ENCODE measurements at regions not wholly inside any gene's neighbourhood (a gene's known extent, or its start where the extent isn't known, plus 50 kb on each side); places are given as distances from the start of the nearest gene placed in this dataset.

GRCh38 chr6:94769197-94769596 is 808.1 kb upstream of the MANEA start:
- TF ChIP-seq TAF1 (IDR thresholded peaks at IDR 0.05; ENCODE audit: borderline replicate concordance, insufficient read depth, low read length): no peak
- no peak for TF ChIP-seq FOXP2 (optimal IDR thresholded peaks at IDR 0.05; ENCODE audit: borderline replicate concordance, extremely low read depth, extremely low read length, insufficient read depth)
- no peak for TF ChIP-seq POLR2AphosphoS5 (IDR thresholded peaks at IDR 0.05; ENCODE audit: low read depth, low read length)
- no peak for TF ChIP-seq REST (IDR thresholded peaks at IDR 0.05; ENCODE audit: insufficient read depth in 1 of 2, low read depth in 2 of 2, low read length in 2 of 2)

Measured in PFSK-1 (cell line).